ENCODE measurements at regions not wholly inside any gene's neighbourhood (a gene's known extent, or its start where the extent isn't known, plus 50 kb on each side); places are given as distances from the start of the nearest gene placed in this dataset.

- Histone ChIP-seq H3K36me3 (ENCODE audit: control insufficient read depth, insufficient read depth, low read length) (no peaks in the 10 kb centered on the region), H3K18ac (ENCODE audit: low read depth, low read length) (no peak overlapping the region), H4K5ac (ENCODE audit: low read depth, low read length) (no peak overlapping the region), H3K23ac (ENCODE audit: low read depth, low read length) (no peak overlapping the region), H3K4me3 (ENCODE audit: insufficient read depth, low read depth, low read length) (no peak overlapping the region), H3K79me1 (ENCODE audit: low read depth in 1 of 2, low read length in 2 of 2) (no peaks in the 10 kb centered on the region), H3K4me2 (ENCODE audit: low read depth, low read length) (no peak overlapping the region), H4K91ac (ENCODE audit: insufficient read depth, low read depth, low read length) (no peak overlapping the region), H2AFZ (replicated peaks; ENCODE audit: low read length, poor library complexity) (no peak overlapping the region), H4K20me1 (ENCODE audit: insufficient read depth, low read length) (no peaks in the 10 kb centered on the region), H4K8ac (ENCODE audit: low read depth in 2 of 2, low read length in 2 of 2) (no peak overlapping the region), H3K4ac (ENCODE audit: low read depth, low read length) (no peak overlapping the region), H3K4me1 (ENCODE audit: control insufficient read depth, insufficient read depth, low read length) (no peaks in the 10 kb centered on the region), H3K56ac (ENCODE audit: extremely low read depth, insufficient read depth, low read length) (no peak overlapping the region), H3K27me3 (ENCODE audit: control insufficient read depth, insufficient read depth, low read length) (no peaks in the 10 kb centered on the region), H2AK5ac (ENCODE audit: low read depth, low read length) (no peak overlapping the region), H2BK15ac (ENCODE audit: low read depth, low read length) (no peak overlapping the region), H3K9me3 (ENCODE audit: control insufficient read depth, insufficient read depth, low read length) (peaks cover 10% of the 10 kb centered on the region; the same call in 1 of the 2 replicates), H3K9me1 (ENCODE audit: insufficient read depth, low read length) (no peaks in the 10 kb centered on the region), H2BK120ac (ENCODE audit: low read depth, low read length) (no peak overlapping the region), H2BK5ac (ENCODE audit: low read depth, low read length, poor library complexity, severe bottlenecking) (no peak overlapping the region), H3K27ac (ENCODE audit: insufficient read depth, low read length) (no peak overlapping the region), H3K14ac (replicated peaks; ENCODE audit: low read depth, low read length) (no peak overlapping the region), H2BK20ac (ENCODE audit: low read depth, low read length) (no peak overlapping the region), H2AK9ac (replicated peaks; ENCODE audit: low read depth, low read length, poor library complexity) (no peak overlapping the region), H3K9ac (ENCODE audit: low read depth, low read length) (no peak overlapping the region)
- in situ Hi-C loops (cut with MboI; ENCODE audit: low sequenced_read_pairs) (no loop called here), intact Hi-C loops (cut with micrococcal nuclease) (no loop called here), dilution Hi-C loops (cut with HindIII; ENCODE audit: low sequenced_read_pairs, unreplicated experiment) (no loop called here)
- WGBS, 2 experiments (ENCODE audit: extremely low coverage in 2 of 2, insufficient read length in 1 of 2): no CpG with 5 or more reads among the region's 3 CpGs
- no TSS peak for BruUV-seq (replicated peaks)
- ChIA-PET CTCF (no interaction called here), POLR2A (ENCODE audit: unreplicated experiment) (no interaction called here)
- no peak for DNase-seq
- no peak for ATAC-seq (ENCODE audit: low read depth)
- TF ChIP-seq, protein P1, sequence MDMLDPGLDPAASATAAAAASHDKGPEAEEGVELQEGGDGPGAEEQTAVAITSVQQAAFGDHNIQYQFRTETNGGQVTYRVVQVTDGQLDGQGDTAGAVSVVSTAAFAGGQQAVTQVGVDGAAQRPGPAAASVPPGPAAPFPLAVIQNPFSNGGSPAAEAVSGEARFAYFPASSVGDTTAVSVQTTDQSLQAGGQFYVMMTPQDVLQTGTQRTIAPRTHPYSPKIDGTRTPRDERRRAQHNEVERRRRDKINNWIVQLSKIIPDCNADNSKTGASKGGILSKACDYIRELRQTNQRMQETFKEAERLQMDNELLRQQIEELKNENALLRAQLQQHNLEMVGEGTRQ (IDR thresholded peaks at IDR 0.05; ENCODE audit: low read depth, low read length): no peak
- TF ChIP-seq SMC3 (IDR thresholded peaks at IDR 0.05; ENCODE audit: low read depth, low read length) (no peak), NFE2L2 (IDR thresholded peaks at IDR 0.05; ENCODE audit: low read depth, low read length) (no peak), CEBPB (IDR thresholded peaks at IDR 0.05; ENCODE audit: low read depth, low read length) (no peak), CTCF (conservative IDR thresholded peaks at IDR 0.05; ENCODE audit: low read depth, low read length) (no peak), POLR2A (IDR thresholded peaks at IDR 0.05; ENCODE audit: low read depth, low read length) (no peak), MAZ (IDR thresholded peaks at IDR 0.05; ENCODE audit: borderline replicate concordance, low read depth, low read length) (no peak), RCOR1 (IDR thresholded peaks at IDR 0.05; ENCODE audit: insufficient replicate concordance, low read length) (no peak), RAD21 (IDR thresholded peaks at IDR 0.05; ENCODE audit: low read length) (no peak)
Measured at GRCh38 chr18:47403949-47404348, 152.5 kb upstream of the SKOR2 start.
